ENCODE measurements at regions not wholly inside any gene's neighbourhood (a gene's known extent, or its start where the extent isn't known, plus 50 kb on each side); places are given as distances from the start of the nearest gene placed in this dataset.

DNA sequence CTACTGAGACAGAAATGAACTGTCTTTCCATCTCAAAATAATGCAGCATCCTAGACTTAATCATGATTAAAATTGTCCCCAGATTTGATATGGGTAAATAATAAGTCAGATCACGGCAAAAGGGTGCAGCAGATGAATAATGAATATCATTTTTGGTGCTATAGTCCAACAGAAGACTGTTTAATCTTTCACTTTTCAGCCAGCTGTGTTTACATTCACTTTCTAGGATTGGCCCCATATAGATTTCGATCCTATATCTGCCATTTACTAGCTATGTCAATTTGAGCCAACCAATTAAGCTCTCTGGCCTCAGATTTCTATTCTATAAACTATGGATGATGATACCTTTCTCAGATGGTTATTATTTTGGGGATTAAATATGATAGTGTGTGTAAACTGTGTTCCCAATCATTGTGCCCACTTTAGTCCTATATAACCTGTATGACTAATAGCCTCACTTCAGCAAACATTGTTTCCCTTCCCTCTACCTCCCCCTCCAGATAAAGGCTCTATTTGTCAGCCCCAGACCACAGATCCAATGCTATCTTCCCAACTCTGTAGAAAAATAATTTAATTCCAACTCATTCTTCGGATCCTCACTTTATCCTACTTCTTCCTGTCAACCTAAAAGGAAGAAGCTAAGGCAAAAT lies 53.6 kb upstream of the NT5E start:
- TF ChIP-seq POLR2A (IDR thresholded peaks at IDR 0.05) = no peak
- TF ChIP-seq CTCF (IDR thresholded peaks at IDR 0.05) = no peak
- intact Hi-C loops (cut with DNase I) = no loop called here
- WGBS, 4 donors = 79 to 82% (median 80%) methylated on average over 3 of the region's 3 CpGs

DNA sequence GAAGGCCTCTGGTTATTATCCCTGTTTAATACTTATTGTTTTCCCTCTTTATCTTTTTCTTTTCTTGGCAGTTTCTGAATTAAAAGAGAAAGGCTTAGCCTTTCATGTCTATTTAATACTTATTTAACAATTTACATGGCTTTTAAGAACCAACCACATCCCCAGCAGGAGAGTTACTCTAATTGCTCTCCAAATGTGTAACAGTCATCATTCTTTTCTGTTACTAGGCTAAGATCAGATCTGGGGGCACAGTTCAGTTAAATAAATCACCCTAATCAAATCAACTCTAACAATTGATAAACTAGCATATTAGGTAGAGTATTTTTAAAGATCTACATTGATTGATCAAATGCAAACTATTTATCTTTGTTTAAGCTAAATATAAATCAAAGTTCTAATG lies 54.1 kb upstream of the NT5E start:
- Histone ChIP-seq H3K27me3 (no peaks in the 10 kb centered on the region), H3K4me1 (replicated peaks in 1 of 2) (no peaks in the 10 kb centered on the region), H3K36me3 (replicated peaks in 1 of 2) (no peaks in the 10 kb centered on the region), H3K4me3 (no peak overlapping the region), H3K27ac (no peak overlapping the region), H3K9me3 (replicated peaks in 1 of 3) (no peaks in the 10 kb centered on the region)
- intact Hi-C loops (cut with DNase I) = no loop called here
- TF ChIP-seq POLR2A (IDR thresholded peaks at IDR 0.05) (no peak), CTCF (IDR thresholded peaks at IDR 0.05) (no peak)
- DNase-seq = no peak

More for the DNA sequence above, 53.6 kb upstream of the NT5E start:
- H3K27ac ChIP-seq = no peak overlapping the region
- no peaks in the 10 kb centered on the region for H3K36me3 ChIP-seq (replicated peaks in 1 of 2)
- H3K9me3 ChIP-seq (replicated peaks in 1 of 3) = no peaks in the 10 kb centered on the region
- H3K4me3 ChIP-seq = no peak overlapping the region
- no peaks in the 10 kb centered on the region for H3K4me1 ChIP-seq (replicated peaks in 1 of 2)
- no peaks in the 10 kb centered on the region for H3K27me3 ChIP-seq
- no peak for DNase-seq

DNA sequence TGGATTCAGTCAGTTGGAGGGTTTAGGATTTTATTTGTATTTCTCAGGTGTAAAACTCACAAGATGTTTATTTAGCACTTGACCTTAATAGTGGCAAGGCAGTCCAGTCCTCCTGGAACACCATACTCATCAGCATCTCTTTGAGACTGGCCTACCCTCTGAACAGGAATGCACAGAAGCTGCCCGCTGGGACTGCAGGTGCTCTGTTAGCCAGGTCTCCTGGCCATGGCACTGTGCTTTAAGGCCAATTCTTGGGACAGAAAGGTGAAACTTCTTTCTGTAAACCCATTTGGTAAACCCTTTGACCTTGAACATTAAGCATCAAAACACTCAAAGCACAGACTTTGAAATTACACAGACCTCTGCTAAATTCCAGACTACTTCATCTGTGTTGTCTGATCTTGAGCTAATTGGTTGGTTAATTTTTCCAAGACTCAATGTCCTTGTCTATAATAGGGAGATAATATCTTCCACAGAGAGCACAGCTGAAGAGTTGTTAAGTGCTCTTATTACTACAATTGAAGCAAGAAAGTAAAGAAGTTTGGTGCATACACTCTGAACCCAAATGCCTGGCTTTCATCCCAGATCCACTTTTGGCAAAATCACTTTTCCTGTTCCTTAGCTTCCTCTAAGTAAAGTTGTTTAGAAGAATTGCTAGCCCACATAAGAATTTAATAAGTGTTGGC lies 54.9 kb upstream of the NT5E start:
- WGBS, 4 donors = 94 to 100% (median 100%) methylated on average over 1 of the region's 1 CpG
- intact Hi-C loops (cut with DNase I) = no loop called here
- H3K36me3 ChIP-seq (replicated peaks in 1 of 2) = no peaks in the 10 kb centered on the region
- no peak overlapping the region for H3K27ac ChIP-seq
- no peak for TF ChIP-seq CTCF (IDR thresholded peaks at IDR 0.05)
- no peak for TF ChIP-seq POLR2A (IDR thresholded peaks at IDR 0.05)
- no peaks in the 10 kb centered on the region for H3K27me3 ChIP-seq
- no peaks in the 10 kb centered on the region for H3K4me1 ChIP-seq (replicated peaks in 1 of 2)
- no peak overlapping the region for H3K4me3 ChIP-seq
- H3K9me3 ChIP-seq (replicated peaks in 1 of 3) = no peaks in the 10 kb centered on the region
- DNase-seq = no peak

- Histone ChIP-seq H3K4me1 (replicated peaks in 1 of 2) (no peaks in the 10 kb centered on the region), H3K27me3 (no peaks in the 10 kb centered on the region), H3K4me3 (no peak overlapping the region), H3K27ac (no peak overlapping the region), H3K36me3 (replicated peaks in 1 of 2) (no peaks in the 10 kb centered on the region), H3K9me3 (replicated peaks in 1 of 3) (no peaks in the 10 kb centered on the region)
- intact Hi-C loops (cut with DNase I) = no loop called here
- no peak for TF ChIP-seq POLR2A (IDR thresholded peaks at IDR 0.05)
- no peak for TF ChIP-seq CTCF (IDR thresholded peaks at IDR 0.05)
- 81 to 92% (median 87%) methylated on average over 1 of the region's 1 CpG for WGBS, 4 donors
- DNase-seq = no peak
Measured at GRCh38 chr6:85394199-85394598, 55.7 kb upstream of the NT5E start.
